ENCODE measurements at regions not wholly inside any gene's neighbourhood (a gene's known extent, or its start where the extent isn't known, plus 50 kb on each side); places are given as distances from the start of the nearest gene placed in this dataset.

DNA sequence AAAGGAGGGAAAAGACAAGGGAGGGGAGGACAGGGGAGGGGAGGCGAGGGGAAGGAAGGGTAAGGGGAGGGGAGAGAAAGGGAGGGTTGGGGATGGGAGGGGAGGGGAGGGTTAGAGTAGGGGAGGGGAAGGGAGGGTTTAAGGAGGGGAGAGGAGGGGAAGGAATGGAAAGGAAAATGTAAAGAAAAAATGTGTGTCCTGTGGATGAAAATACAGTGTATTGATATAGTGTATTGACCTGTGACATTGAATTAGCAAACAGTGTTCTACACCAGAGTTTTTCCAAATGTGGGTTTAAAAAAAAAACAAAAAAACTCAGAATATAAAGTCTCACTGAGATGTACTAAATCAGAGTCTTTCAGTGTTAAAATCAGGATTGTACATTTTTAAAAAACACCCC is 1279.8 kb upstream of the ADGRL2 start:
- TF ChIP-seq, protein P1, sequence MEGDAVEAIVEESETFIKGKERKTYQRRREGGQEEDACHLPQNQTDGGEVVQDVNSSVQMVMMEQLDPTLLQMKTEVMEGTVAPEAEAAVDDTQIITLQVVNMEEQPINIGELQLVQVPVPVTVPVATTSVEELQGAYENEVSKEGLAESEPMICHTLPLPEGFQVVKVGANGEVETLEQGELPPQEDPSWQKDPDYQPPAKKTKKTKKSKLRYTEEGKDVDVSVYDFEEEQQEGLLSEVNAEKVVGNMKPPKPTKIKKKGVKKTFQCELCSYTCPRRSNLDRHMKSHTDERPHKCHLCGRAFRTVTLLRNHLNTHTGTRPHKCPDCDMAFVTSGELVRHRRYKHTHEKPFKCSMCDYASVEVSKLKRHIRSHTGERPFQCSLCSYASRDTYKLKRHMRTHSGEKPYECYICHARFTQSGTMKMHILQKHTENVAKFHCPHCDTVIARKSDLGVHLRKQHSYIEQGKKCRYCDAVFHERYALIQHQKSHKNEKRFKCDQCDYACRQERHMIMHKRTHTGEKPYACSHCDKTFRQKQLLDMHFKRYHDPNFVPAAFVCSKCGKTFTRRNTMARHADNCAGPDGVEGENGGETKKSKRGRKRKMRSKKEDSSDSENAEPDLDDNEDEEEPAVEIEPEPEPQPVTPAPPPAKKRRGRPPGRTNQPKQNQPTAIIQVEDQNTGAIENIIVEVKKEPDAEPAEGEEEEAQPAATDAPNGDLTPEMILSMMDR (IDR thresholded peaks at IDR 0.05): no peak
- TF ChIP-seq POLR2A (IDR thresholded peaks at IDR 0.05): no peak
